HCT116 (cell line): ENCODE measurements at regions not wholly inside any gene's neighbourhood (a gene's known extent, or its start where the extent isn't known, plus 50 kb on each side); places are given as distances from the start of the nearest gene placed in this dataset.

Experiments used
- ATAC-seq: fragments of 200-7000 bp; cut with Tn5 transposase; 2 replicates; pipeline ENCODE4 v1.9.1; 2020; ENCODE audit warnings: mild to moderate bottlenecking, moderate library complexity
- BruUV-seq: library from RNA; stranded (reverse); fragments of 400-500 nt; replicated peaks from 2 replicates; lab custom pipeline; 2021; lab: Mats Ljungman, UMichigan
- CTCF ChIA-PET: fragments of 300-600 bp; sonication (Branson Sonifier 250); formaldehyde crosslinking; loops from one replicate; lab custom pipeline; 2021; ENCODE audit warnings: antibody characterized with exemption; lab: Charles Lee
- POLR2A ChIA-PET: fragments of 300-600, 350-600 bp; sonication (Branson Sonifier 250); formaldehyde crosslinking; loops from one replicate; lab custom pipeline; 2021; ENCODE audit warnings: antibody characterized with exemption; lab: Charles Lee
- RAD21 ChIA-PET, 2 experiments: fragments of 300-600 bp; sonication (Branson Sonifier 250); formaldehyde crosslinking; loops; one replicate each; lab custom pipeline; 2023; ENCODE audit warnings: low total read pairs in 2 of 2; ENCODE audit not compliant: uncharacterized antibody in 2 of 2, unreplicated experiment in 2 of 2, low non-redundant PET in 1 of 2; lab: Charles Lee
- DNase-seq: peaks from one replicate; pipeline ENCODE4 v3.0.0-alpha.2; 2010; ENCODE audit warnings: low read depth, low spot score
- H2AFZ ChIP-seq: fragments of 200-600 bp; shearing (Covaris generic), sonication (generic); 2 replicates; pipeline ENCODE4 v1.6.1; 2017; ENCODE audit warnings: low read depth, mixed run types, mixed read lengths, antibody characterized with exemption, low read length; ENCODE audit not compliant: poor library complexity, severe bottlenecking
- H3K27ac ChIP-seq: 2 replicates; pipeline ENCODE4 v1.5.1; 2012; ENCODE audit warnings: low read depth, low read length
- H3K27me3 ChIP-seq: fragments of 200-600 bp; sonication (generic); 2 replicates; pipeline ENCODE4 v1.6.1; 2016; ENCODE audit warnings: mixed run types, low read length, mixed read lengths; ENCODE audit not compliant: insufficient read depth
- H3K36me3 ChIP-seq, 2 experiments: fragments of 200-500 bp in 1 of 2; fragments of 200-600 bp in 1 of 2; sonication (Bioruptor generic) in 1 of 2; sonication (generic) in 1 of 2; 2 replicates each; pipeline versions ENCODE4 v1.5.1 to v1.6.1; 2014 to 2016; ENCODE audit warnings: low read length in 2 of 2, inconsistent platforms in 1 of 2, mixed read lengths in 1 of 2, mixed run types in 1 of 2; ENCODE audit not compliant: insufficient read depth in 2 of 2, control insufficient read depth in 1 of 2
- H3K4me1 ChIP-seq, 2 experiments: fragments of 200-600 bp in 1 of 2; sonication (generic) in 1 of 2; 2 replicates each; pipeline versions ENCODE4 v1.5.1 to v1.6.1; 2012 to 2017; ENCODE audit warnings: low read length in 2 of 2, inconsistent platforms in 1 of 2, mild to moderate bottlenecking in 1 of 2, mixed read lengths in 1 of 2, mixed run types in 1 of 2, moderate library complexity in 1 of 2; ENCODE audit not compliant: insufficient read depth in 2 of 2, control insufficient read depth in 1 of 2
- H3K4me2 ChIP-seq: fragments of 200-600 bp; sonication (generic); 2 replicates; pipeline ENCODE4 v1.6.1; 2017; ENCODE audit warnings: mixed run types, low read length, mixed read lengths
- H3K4me3 ChIP-seq, 2 experiments: fragments of 200-600 bp in 1 of 2; sonication (generic) in 1 of 2; replicated peaks in 1 of 2; 2 replicates each; pipeline ENCODE4 v1.5.1; 2011 to 2016; ENCODE audit warnings: low read length in 2 of 2, control low read depth in 1 of 2, low read depth in 1 of 2, mild to moderate bottlenecking in 1 of 2, mixed read lengths in 1 of 2, mixed run types in 1 of 2
- H3K79me2 ChIP-seq: fragments of 200-600 bp; sonication (generic); 2 replicates; pipeline ENCODE4 v1.6.1; 2017; ENCODE audit warnings: mild to moderate bottlenecking, mixed run types, low read length, moderate library complexity, mixed read lengths; ENCODE audit not compliant: insufficient read depth
- H3K9ac ChIP-seq: fragments of 200-600 bp; sonication (generic); 2 replicates; pipeline ENCODE4 v1.6.1; 2016; ENCODE audit warnings: low read length, mixed read lengths
- H3K9me2 ChIP-seq: fragments of 200-600 bp; sonication (generic), shearing (Covaris generic); 2 replicates; pipeline ENCODE4 v1.6.1; 2017; ENCODE audit warnings: mixed run types, mild to moderate bottlenecking, moderate library complexity; ENCODE audit not compliant: insufficient read depth
- H3K9me3 ChIP-seq, 2 experiments: fragments of 200-500 bp in 1 of 2; fragments of 200-600 bp in 1 of 2; sonication (Bioruptor generic) in 1 of 2; sonication (generic) in 1 of 2; 2 replicates each; pipeline ENCODE4 v1.6.1; 2014 to 2017; ENCODE audit warnings: low read length in 2 of 2, mixed read lengths in 2 of 2, inconsistent platforms in 1 of 2, low read depth in 1 of 2, mild to moderate bottlenecking in 1 of 2, mixed run types in 1 of 2, moderate library complexity in 1 of 2; ENCODE audit not compliant: control insufficient read depth in 1 of 2, insufficient read depth in 1 of 2
- H4K20me1 ChIP-seq: fragments of 200-600 bp; sonication (generic), shearing (Covaris generic); 2 replicates; pipeline ENCODE4 v1.6.1; 2017; ENCODE audit warnings: mixed run types, mild to moderate bottlenecking, moderate library complexity; ENCODE audit not compliant: insufficient read depth
- ATF3 ChIP-seq: IDR thresholded peaks from 2 replicates; pipeline ENCODE4 v1.6.1; 2012
- CBX3 ChIP-seq: IDR thresholded peaks from 2 replicates; pipeline ENCODE4 v1.6.1; 2012; ENCODE audit warnings: low read depth
- CEBPB ChIP-seq: IDR thresholded peaks from 2 replicates; pipeline ENCODE4 v1.6.1; 2012; ENCODE audit warnings: low read depth
- CTCF ChIP-seq, 3 experiments: fragments of 200-600 bp in 1 of 3; sonication (generic) in 1 of 3; IDR thresholded peaks in 2 of 3; conservative IDR thresholded peaks in 1 of 3; 2 replicates each; pipeline ENCODE4 v1.5.1; 2012 to 2017; ENCODE audit warnings: low read depth in 2 of 3, low read length in 2 of 3, antibody characterized with exemption in 1 of 3, borderline replicate concordance in 1 of 3, control low read depth in 1 of 3, mild to moderate bottlenecking in 1 of 3, mixed read lengths in 1 of 3, mixed run types in 1 of 3, moderate library complexity in 1 of 3; ENCODE audit not compliant: insufficient read depth in 1 of 3
- EGR1 ChIP-seq: IDR thresholded peaks from 2 replicates; pipeline ENCODE4 v1.6.1; 2012; ENCODE audit warnings: low read depth
- ELF1 ChIP-seq: IDR thresholded peaks from 2 replicates; pipeline ENCODE4 v1.6.1; 2012; ENCODE audit warnings: low read depth, borderline replicate concordance
- EZH2 ChIP-seq: fragments of 200-600 bp; sonication (generic); IDR thresholded peaks from 2 replicates; pipeline ENCODE4 v1.6.1; 2017; ENCODE audit warnings: antibody characterized with exemption, mixed run types
- EZH2phosphoT487 ChIP-seq: fragments of 200-600 bp; IDR thresholded peaks from 2 replicates; pipeline ENCODE4 v1.6.1; 2018; ENCODE audit warnings: antibody characterized with exemption, borderline replicate concordance
- FOSL1 ChIP-seq: IDR thresholded peaks from 2 replicates; pipeline ENCODE4 v1.6.1; 2012; ENCODE audit warnings: low read depth
- JUND ChIP-seq: IDR thresholded peaks from 2 replicates; pipeline ENCODE4 v1.6.1; 2012
- MAX ChIP-seq: IDR thresholded peaks from 2 replicates; pipeline ENCODE4 v1.6.1; 2012
- POLR2A ChIP-seq: IDR thresholded peaks from 2 replicates; pipeline ENCODE4 v1.7.0; 2011; ENCODE audit warnings: borderline replicate concordance; ENCODE audit not compliant: insufficient read depth, insufficient read length; ENCODE audit errors: extremely low read depth
- POLR2AphosphoS5 ChIP-seq: IDR thresholded peaks from 2 replicates; pipeline ENCODE4 v1.6.1; 2011; ENCODE audit warnings: mild to moderate bottlenecking, low read depth, low read length, moderate library complexity
- RAD21 ChIP-seq: IDR thresholded peaks from 2 replicates; pipeline ENCODE4 v1.6.1; 2012; ENCODE audit warnings: low read depth, mild to moderate bottlenecking
- SIN3A ChIP-seq: IDR thresholded peaks from 2 replicates; pipeline ENCODE4 v1.6.1; 2012; ENCODE audit warnings: low read depth
- SP1 ChIP-seq: IDR thresholded peaks from 2 replicates; pipeline ENCODE4 v1.6.1; 2012; ENCODE audit warnings: low read depth
- TCF7L2 ChIP-seq: IDR thresholded peaks from 2 replicates; pipeline ENCODE4 v1.7.0; 2011; ENCODE audit warnings: borderline replicate concordance, inconsistent platforms; ENCODE audit not compliant: insufficient read depth, insufficient read length; ENCODE audit errors: extremely low read depth
- YY1 ChIP-seq: IDR thresholded peaks from 2 replicates; pipeline ENCODE4 v1.6.1; 2011; ENCODE audit warnings: low read length, low read depth, moderate library complexity, mild to moderate bottlenecking; ENCODE audit not compliant: insufficient replicate concordance; ENCODE audit errors: extremely low read depth
- ZFX ChIP-seq: fragments of 450-650 bp; IDR thresholded peaks from 2 replicates; pipeline ENCODE4 v1.6.1; 2017
- ZNF274 ChIP-seq: fragments of 200-500 bp; sonication (Bioruptor generic); IDR thresholded peaks from 2 replicates; pipeline ENCODE4 v1.6.1; 2014; ENCODE audit warnings: mild to moderate bottlenecking, low read depth, low read length, inconsistent platforms
- intact Hi-C: fragments of 100-400 bp; cut with micrococcal nuclease; formaldehyde crosslinking; loops from 2 replicates; pipeline ENCODE4 v1.10.0; 2022

GRCh38 chr7:153081496-153081895 is 321.9 kb downstream of the ACTR3B start:
- Histone ChIP-seq H3K9me2 (no peaks in the 10 kb centered on the region), H3K9me3 (no peaks in the 10 kb centered on the region), H3K4me3 (no peak overlapping the region), H3K27me3 (no peaks in the 10 kb centered on the region), H3K4me1 (no peaks in the 10 kb centered on the region), H3K4me2 (no peak overlapping the region), H3K36me3 (no peaks in the 10 kb centered on the region), H3K79me2 (no peaks in the 10 kb centered on the region), H2AFZ (no peak overlapping the region), H3K27ac (no peak overlapping the region), H3K9ac (no peak overlapping the region), H4K20me1 (no peaks in the 10 kb centered on the region)
- ATAC-seq (no peak), DNase-seq (no peak)
- intact Hi-C loops: no loop called here
- POLR2A ChIA-PET: no interaction called here
- TF ChIP-seq YY1: no peak
- TF ChIP-seq ZNF274: no peak
- TF ChIP-seq JUND: no peak
- no peak for TF ChIP-seq SIN3A
- TF ChIP-seq RAD21: no peak
- TF ChIP-seq TCF7L2: no peak
- no peak for TF ChIP-seq ELF1
- no peak for TF ChIP-seq EZH2
- TF ChIP-seq ATF3: no peak
- TF ChIP-seq CTCF (IDR thresholded peaks at IDR 0.05 in 2 of 3, conservative IDR thresholded peaks at IDR 0.05 in 1 of 3; ENCODE audit: borderline replicate concordance in 1 of 3, insufficient read depth in 1 of 3, low read depth in 2 of 3, low read length in 2 of 3): no peak
- no peak for TF ChIP-seq EZH2phosphoT487
- no peak for TF ChIP-seq EGR1
- no peak for TF ChIP-seq MAX
- no peak for TF ChIP-seq POLR2AphosphoS5
- TF ChIP-seq CEBPB: no peak
- TF ChIP-seq FOSL1: no peak
- TF ChIP-seq POLR2A: no peak
- TF ChIP-seq SP1: no peak
- no peak for TF ChIP-seq CBX3
- TF ChIP-seq ZFX: no peak
- RAD21 ChIA-PET: no interaction called here
- CTCF ChIA-PET: no interaction called here
- BruUV-seq: no TSS peak
